Fibroblast of villous mesenchyme (primary cell): ENCODE measurements at regions not wholly inside any gene's neighbourhood (a gene's known extent, or its start where the extent isn't known, plus 50 kb on each side); places are given as distances from the start of the nearest gene placed in this dataset.

Experiments
- DNase-seq: peaks from one replicate; pipeline ENCODE4 v3.0.0-alpha.2; 2010; ENCODE audit warnings: low read depth
- H3K4me3 ChIP-seq: 2 replicates; pipeline ENCODE4 v1.5.1; 2011; ENCODE audit warnings: low read depth, mild to moderate bottlenecking, low read length
- TF ChIP-seq, protein P1 (sequence below): IDR thresholded peaks from 2 replicates; pipeline ENCODE4 v1.5.1; 2012; ENCODE audit warnings: low read depth, mild to moderate bottlenecking, low read length; ENCODE audit not compliant: insufficient read depth

DNA sequence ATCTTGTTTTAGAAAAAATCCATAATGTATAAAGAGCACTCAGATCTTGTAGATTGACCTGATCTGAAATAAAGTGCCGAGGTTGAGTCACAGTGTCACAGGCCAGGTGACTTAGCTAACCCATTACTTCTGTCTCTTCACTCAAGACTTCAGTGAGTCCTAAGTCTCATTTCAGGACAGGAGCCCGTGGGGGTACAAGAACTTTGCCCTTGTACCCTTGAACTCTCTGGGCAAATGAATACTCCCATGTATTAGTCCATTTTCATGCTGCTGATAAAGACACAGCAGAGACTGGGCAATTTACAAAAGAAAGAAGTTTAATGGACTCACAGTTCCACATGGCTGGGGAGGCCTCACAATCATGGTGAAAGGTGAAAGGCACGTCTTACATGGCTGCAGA, 160.2 kb downstream of the ZPLD1 start:
- H3K4me3 ChIP-seq = no peak overlapping the region
- TF ChIP-seq, protein P1, sequence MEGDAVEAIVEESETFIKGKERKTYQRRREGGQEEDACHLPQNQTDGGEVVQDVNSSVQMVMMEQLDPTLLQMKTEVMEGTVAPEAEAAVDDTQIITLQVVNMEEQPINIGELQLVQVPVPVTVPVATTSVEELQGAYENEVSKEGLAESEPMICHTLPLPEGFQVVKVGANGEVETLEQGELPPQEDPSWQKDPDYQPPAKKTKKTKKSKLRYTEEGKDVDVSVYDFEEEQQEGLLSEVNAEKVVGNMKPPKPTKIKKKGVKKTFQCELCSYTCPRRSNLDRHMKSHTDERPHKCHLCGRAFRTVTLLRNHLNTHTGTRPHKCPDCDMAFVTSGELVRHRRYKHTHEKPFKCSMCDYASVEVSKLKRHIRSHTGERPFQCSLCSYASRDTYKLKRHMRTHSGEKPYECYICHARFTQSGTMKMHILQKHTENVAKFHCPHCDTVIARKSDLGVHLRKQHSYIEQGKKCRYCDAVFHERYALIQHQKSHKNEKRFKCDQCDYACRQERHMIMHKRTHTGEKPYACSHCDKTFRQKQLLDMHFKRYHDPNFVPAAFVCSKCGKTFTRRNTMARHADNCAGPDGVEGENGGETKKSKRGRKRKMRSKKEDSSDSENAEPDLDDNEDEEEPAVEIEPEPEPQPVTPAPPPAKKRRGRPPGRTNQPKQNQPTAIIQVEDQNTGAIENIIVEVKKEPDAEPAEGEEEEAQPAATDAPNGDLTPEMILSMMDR = no peak
- DNase-seq = no peak

GRCh38 chr3:102599819-102600576, 165.2 kb downstream of the ZPLD1 start:
- H3K4me3 ChIP-seq = no peak overlapping the region
- TF ChIP-seq, protein P1 = no peak
- DNase-seq = peak; percentile 8

- H3K4me3 ChIP-seq = no peak overlapping the region
- DNase-seq = no peak
- TF ChIP-seq, protein P1 = no peak
Measured at GRCh38 chr3:102605153-102605552, 170.3 kb downstream of the ZPLD1 start.

GRCh38 chr3:102608875-102609274, 174.1 kb downstream of the ZPLD1 start:
- H3K4me3 ChIP-seq = no peak overlapping the region
- TF ChIP-seq, protein P1 = no peak
- no peak for DNase-seq

DNA sequence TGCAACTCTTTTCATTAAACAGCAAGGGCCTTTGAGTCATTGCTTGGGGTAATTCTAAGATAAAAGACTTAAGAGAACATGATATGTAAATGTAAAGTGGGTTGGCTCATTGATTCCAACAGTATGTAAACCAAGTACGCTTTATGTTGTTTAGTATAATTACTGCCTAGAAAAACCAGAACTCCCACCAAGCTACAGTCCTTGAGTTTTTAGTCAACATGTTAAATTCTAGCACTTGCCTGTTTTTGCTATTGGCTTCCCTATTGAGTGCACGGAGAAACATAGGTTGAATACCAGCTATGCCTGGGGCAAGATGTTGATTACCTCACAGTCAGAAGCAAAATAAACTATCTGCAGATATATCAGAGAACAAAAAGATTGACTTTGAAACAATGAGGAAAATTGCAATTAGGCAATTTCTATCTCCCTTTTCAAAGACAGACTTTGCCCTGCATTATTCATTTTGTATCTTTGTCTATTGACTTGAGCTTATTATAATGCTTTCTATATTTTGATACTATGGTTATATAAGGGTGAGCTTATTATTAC, 179.3 kb downstream of the ZPLD1 start:
- H3K4me3 ChIP-seq = no peak overlapping the region
- TF ChIP-seq, protein P1 = no peak
- DNase-seq = no peak

DNA sequence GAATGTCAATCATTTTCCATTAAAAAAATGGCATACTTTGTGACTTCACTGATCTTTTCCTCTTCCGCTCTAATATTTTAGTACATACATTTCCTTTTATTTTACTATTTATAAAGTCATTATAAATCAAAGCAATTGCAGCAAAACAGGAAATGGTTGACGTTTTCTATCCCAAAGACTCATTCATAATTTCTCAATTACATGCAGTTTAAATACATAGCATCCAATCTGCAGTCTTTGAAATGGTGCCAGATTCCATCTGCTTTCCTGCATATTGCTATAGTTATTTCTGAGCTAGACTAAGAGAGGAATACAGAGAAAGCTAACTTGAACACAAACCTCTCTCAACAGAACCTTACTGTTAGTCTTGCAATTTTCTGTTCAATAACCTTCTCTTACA, 179.8 kb downstream of the ZPLD1 start:
- TF ChIP-seq, protein P1 = no peak
- no peak overlapping the region for H3K4me3 ChIP-seq
- no peak for DNase-seq
